ENCODE measurements at regions not wholly inside any gene's neighbourhood (a gene's known extent, or its start where the extent isn't known, plus 50 kb on each side); places are given as distances from the start of the nearest gene placed in this dataset.
"Not testable (repeated sequence)": the region's sequence is repeated elsewhere in the genome, so short reads cannot be mapped to it uniquely, and the experiment has no call there.

- no peak for DNase-seq (ENCODE audit: low read depth)
Measured at GRCh38 chr5:60546207-60546606, 153.8 kb downstream of the DEPDC1B start.

- no peak for DNase-seq (ENCODE audit: low read depth)
Measured at GRCh38 chr5:60545551-60545950, 154.4 kb downstream of the DEPDC1B start.

GRCh38 chr5:60544142-60544541, 155.8 kb downstream of the DEPDC1B start:
- DNase-seq (ENCODE audit: low read depth), result no peak

- peak; percentile 6 for DNase-seq (ENCODE audit: low read depth)
Measured at GRCh38 chr5:60541980-60542379, 158.0 kb downstream of the DEPDC1B start.

- DNase-seq (ENCODE audit: low read depth), result peak; percentile 18
Measured at GRCh38 chr5:60540856-60541805, 158.8 kb downstream of the DEPDC1B start.

- no peak for DNase-seq (ENCODE audit: low read depth)
Measured at GRCh38 chr5:60538955-60539866, 160.8 kb downstream of the DEPDC1B start.

- no peak for DNase-seq (ENCODE audit: low read depth)
Measured at GRCh38 chr5:60538426-60538825, 161.5 kb downstream of the DEPDC1B start.

GRCh38 chr5:60535951-60536350, 164.0 kb downstream of the DEPDC1B start:
- DNase-seq (ENCODE audit: low read depth), result no peak

GRCh38 chr5:60535198-60535597, 164.8 kb downstream of the DEPDC1B start:
- no peak for DNase-seq (ENCODE audit: low read depth)

- no peak for DNase-seq (ENCODE audit: low read depth)
Measured at GRCh38 chr5:60533789-60534188, 166.2 kb downstream of the DEPDC1B start.

GRCh38 chr5:60532796-60533195, 167.2 kb downstream of the DEPDC1B start:
- DNase-seq (ENCODE audit: low read depth), result not testable (repeated sequence)

- not testable (repeated sequence) for DNase-seq (ENCODE audit: low read depth)
Measured at GRCh38 chr5:60530144-60530848, 169.7 kb downstream of the DEPDC1B start.

GRCh38 chr5:60529001-60529400, 171.0 kb downstream of the DEPDC1B start:
- DNase-seq (ENCODE audit: low read depth), result no peak

GRCh38 chr5:60527072-60527471, 172.9 kb downstream of the DEPDC1B start:
- no peak for DNase-seq (ENCODE audit: low read depth)

- no peak for DNase-seq (ENCODE audit: low read depth)
Measured at GRCh38 chr5:60526336-60526875, 173.6 kb downstream of the DEPDC1B start.

GRCh38 chr5:60522292-60522905, 177.6 kb downstream of the DEPDC1B start:
- DNase-seq (ENCODE audit: low read depth), result no peak

GRCh38 chr5:60521376-60522291, 178.3 kb downstream of the DEPDC1B start:
- no peak for DNase-seq (ENCODE audit: low read depth)

- no peak for DNase-seq (ENCODE audit: low read depth)
Measured at GRCh38 chr5:60520451-60521227, 179.3 kb downstream of the DEPDC1B start.

- DNase-seq (ENCODE audit: low read depth), result no peak
Measured at GRCh38 chr5:60519372-60519771, 180.6 kb downstream of the DEPDC1B start.
